Right cardiac atrium (tissue), 5 donors: ENCODE measurements at regions not wholly inside any gene's neighbourhood (a gene's known extent, or its start where the extent isn't known, plus 50 kb on each side); places are given as distances from the start of the nearest gene placed in this dataset.
A peak's percentile ranks its signal among the peaks of the same experiment; 100 is the strongest.

ENCODE experiments used
- ATAC-seq, 2 donors: fragments of 200-7000 bp; cut with Tn5 transposase; one replicate each; pipeline versions ENCODE4 v1.8.0 to v1.9.1; 2020; ENCODE audit warnings: moderate library complexity in 2 of 2, mild to moderate bottlenecking in 1 of 2
- DNase-seq, 3 donors: peaks; one replicate each; pipeline ENCODE4 v3.0.0-alpha.2; 2020
- H3K27ac ChIP-seq: one replicate; pipeline ENCODE4 v1.5.1; 2013; ENCODE audit warnings: mild to moderate bottlenecking, low read length, control low read depth, moderate library complexity
- H3K27me3 ChIP-seq: one replicate; pipeline ENCODE4 v1.6.1; 2013; ENCODE audit not compliant: control insufficient read depth, insufficient read depth
- H3K4me1 ChIP-seq: one replicate; pipeline ENCODE4 v1.6.1; 2013; ENCODE audit warnings: low read length; ENCODE audit not compliant: control insufficient read depth, insufficient read depth
- H3K4me3 ChIP-seq: one replicate; pipeline ENCODE4 v1.5.1; 2013; ENCODE audit warnings: low read length, control low read depth
- H3K9me3 ChIP-seq: one replicate; pipeline ENCODE4 v1.6.1; 2013; ENCODE audit warnings: low read length; ENCODE audit not compliant: control insufficient read depth
- WGBS: extraction: QIAGEN DNeasy Blood & Tissue Kit; methylation state at CpG from one replicate; pipeline ENCODE4 v1.1.7; 2013; 5-methylcytosine and 5-hydroxymethylcytosine counted together
- intact Hi-C, 4 donors: fragments of 100-400 bp; cut with DNase I; formaldehyde crosslinking; loops; one replicate each; pipeline versions ENCODE4 v1.11.0 to v1.14.0; 2022 to 2023
- donor health status: healthy with polysubstance abuse.
- donor health status: DM: no; HTN: yes; CAD: no.
- donor health status: DM: no; HTN: no; CAD: no.
- donor health status: DM: no; HTN: yes; CAD: no; lungs with severe emphysema.
- donor health status: DM: yes; HTN: yes; CAD: no.

- ATAC-seq (no peak), DNase-seq (no peak)
- intact Hi-C loops, result no loop called here
- no peaks in the 10 kb centered on the region for H3K27me3 ChIP-seq
- 89% methylated on average over 2 of the region's 2 CpGs for WGBS
- H3K27ac ChIP-seq, result no peak overlapping the region
- no peak overlapping the region for H3K4me3 ChIP-seq
- no peaks in the 10 kb centered on the region for H3K9me3 ChIP-seq
- no peaks in the 10 kb centered on the region for H3K4me1 ChIP-seq
Observed at GRCh38 chr18:27579364-27579763, 394.3 kb upstream of the CHST9 start.

DNA sequence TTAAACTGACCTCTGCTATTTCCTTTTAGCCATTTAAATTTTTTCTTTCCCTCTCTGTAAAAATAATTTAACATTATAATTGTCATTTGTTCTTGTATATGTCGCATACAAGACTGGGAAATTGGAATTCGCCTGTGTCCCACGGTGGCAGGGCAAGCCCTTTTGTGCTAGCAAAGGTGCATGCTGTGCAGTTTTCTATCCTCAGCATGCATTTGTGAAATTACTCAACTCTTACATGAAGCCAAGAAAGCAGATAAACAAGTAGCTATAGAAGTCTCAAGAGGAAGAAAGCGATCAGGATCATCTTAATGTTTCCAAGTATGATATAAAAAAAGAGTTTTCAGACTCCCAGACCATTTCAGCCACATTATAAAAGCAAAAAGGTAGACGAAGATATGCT, 392.6 kb upstream of the CHST9 start:
- ATAC-seq, result no peak
- no peak overlapping the region for H3K27ac ChIP-seq
- H3K4me3 ChIP-seq, result no peak overlapping the region
- no peaks in the 10 kb centered on the region for H3K27me3 ChIP-seq
- no peaks in the 10 kb centered on the region for H3K9me3 ChIP-seq
- no peaks in the 10 kb centered on the region for H3K4me1 ChIP-seq
- 49% methylated on average over 5 of the region's 5 CpGs for WGBS
- intact Hi-C loops, result no loop called here
- no peak for DNase-seq

DNA sequence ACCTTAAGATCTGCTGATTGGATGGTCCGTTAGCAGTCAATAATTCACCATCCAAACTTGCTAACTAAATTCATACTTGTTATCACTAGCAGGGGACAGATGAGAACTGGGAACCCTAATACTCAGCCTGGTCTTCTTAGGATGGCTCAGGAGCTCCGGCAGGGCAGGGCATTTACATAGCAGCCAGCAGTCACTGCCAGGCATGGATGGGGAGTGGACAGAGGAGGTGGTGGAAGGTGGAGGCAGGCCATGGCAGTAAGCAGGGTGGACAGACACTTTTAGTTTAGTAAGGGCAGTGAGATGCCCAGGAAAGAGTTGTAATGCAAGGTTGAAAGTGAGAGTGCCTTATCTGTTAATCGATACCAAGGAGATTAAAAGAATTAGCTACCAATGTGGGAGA, 392.2 kb upstream of the CHST9 start:
- no peaks in the 10 kb centered on the region for H3K27me3 ChIP-seq
- H3K27ac ChIP-seq, result no peak overlapping the region
- H3K4me1 ChIP-seq, result no peaks in the 10 kb centered on the region
- intact Hi-C loops, result no loop called here
- no peak for ATAC-seq
- no peak for DNase-seq
- H3K9me3 ChIP-seq, result no peaks in the 10 kb centered on the region
- no peak overlapping the region for H3K4me3 ChIP-seq
- 65% methylated on average over 3 of the region's 3 CpGs for WGBS

DNA sequence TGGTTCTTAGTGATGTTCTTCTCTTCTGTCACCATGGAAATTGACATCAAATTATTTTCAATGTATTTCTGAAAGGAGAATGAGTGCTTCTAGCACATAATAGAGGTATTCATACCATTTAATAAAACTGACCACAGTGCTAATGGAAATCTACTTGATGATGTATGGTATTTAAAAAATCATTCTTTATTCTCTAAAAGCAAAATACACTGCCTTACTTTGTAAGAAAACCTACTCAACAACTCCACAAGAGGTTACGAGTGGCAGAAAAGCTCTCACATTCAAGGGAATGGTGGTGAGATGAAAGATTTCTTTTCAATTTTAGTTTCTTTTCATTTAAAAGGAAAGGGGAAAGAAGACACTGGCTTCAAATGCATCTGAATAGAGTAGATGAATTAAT, 382.3 kb upstream of the CHST9 start:
- no peaks in the 10 kb centered on the region for H3K27me3 ChIP-seq
- no peak for DNase-seq
- intact Hi-C loops, result no loop called here
- 82% methylated on average over 1 of the region's 1 CpG for WGBS
- no peaks in the 10 kb centered on the region for H3K4me1 ChIP-seq
- no peak overlapping the region for H3K27ac ChIP-seq
- no peak overlapping the region for H3K4me3 ChIP-seq
- no peak for ATAC-seq
- no peaks in the 10 kb centered on the region for H3K9me3 ChIP-seq

DNA sequence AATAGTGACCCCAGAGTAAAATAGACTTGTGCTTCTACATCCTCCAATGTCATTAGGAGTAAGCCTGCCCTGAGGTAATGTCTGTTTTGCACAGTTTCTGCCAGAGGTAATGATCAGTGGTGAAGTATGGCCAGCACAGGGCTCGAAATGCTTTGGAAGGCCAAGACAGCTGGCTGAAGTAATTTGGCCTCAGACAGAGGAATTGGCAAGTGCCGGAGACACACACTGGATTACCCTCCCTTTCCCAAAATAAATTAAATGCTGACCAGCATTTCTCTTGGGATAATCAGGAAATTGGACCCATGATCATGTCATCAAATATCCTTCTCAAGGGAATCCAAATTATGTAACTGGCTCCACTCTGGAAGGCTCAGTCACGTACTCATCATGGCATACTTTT, 379.0 kb upstream of the CHST9 start:
- no peak overlapping the region for H3K4me3 ChIP-seq
- no peaks in the 10 kb centered on the region for H3K27me3 ChIP-seq
- no peaks in the 10 kb centered on the region for H3K4me1 ChIP-seq
- intact Hi-C loops, result no loop called here
- peak in 2 of 3 donors; percentile 14 to 56 for DNase-seq
- 50% methylated on average over 3 of the region's 3 CpGs for WGBS
- peak in 1 of 2 donors; percentile 60 for ATAC-seq
- H3K9me3 ChIP-seq, result no peaks in the 10 kb centered on the region
- H3K27ac ChIP-seq, result no peak overlapping the region

DNA sequence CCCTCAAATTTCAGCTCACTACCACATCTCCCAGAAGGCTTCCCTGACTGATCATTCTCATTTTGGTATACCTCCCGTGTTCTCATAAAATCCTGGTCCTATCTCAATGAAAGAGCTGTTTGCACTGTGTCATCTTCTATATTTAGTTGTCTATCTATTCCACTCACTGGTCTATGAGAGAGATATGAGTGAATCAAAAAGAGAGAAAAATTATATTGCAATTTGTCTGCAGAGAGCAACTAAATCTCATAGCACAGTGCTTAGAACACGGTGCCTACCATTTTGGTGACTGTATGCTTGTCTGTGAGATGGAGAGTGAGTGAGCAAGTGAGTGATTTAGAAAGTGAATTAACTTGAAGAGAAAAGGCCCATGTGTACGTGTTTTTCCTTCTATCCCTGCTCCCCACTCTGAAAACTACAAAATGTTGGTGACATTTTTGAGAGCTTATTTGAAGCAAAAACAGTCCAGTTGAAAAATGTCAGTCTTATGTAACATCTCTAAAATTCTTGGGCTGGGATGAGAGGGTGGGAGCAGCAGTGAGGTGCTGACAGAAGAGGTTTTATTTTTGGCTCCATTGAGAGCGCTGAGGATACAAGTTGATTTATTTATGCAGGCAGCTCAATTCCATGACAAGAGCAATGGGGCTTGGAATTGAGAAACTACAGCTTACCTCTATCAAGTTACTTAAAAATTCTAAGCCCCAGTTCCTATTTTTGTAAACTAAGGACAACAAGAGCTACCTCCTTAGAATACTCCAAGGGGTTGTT, 373.5 kb upstream of the CHST9 start:
- WGBS, result 29% methylated on average over 4 of the region's 4 CpGs
- intact Hi-C loops, result no loop called here
- ATAC-seq (peak; percentile 55 to 84), DNase-seq (no peak)
- Histone ChIP-seq H3K4me3 (no peak overlapping the region), H3K27me3 (no peaks in the 10 kb centered on the region), H3K4me1 (no peaks in the 10 kb centered on the region), H3K27ac (no peak overlapping the region), H3K9me3 (no peaks in the 10 kb centered on the region)

DNA sequence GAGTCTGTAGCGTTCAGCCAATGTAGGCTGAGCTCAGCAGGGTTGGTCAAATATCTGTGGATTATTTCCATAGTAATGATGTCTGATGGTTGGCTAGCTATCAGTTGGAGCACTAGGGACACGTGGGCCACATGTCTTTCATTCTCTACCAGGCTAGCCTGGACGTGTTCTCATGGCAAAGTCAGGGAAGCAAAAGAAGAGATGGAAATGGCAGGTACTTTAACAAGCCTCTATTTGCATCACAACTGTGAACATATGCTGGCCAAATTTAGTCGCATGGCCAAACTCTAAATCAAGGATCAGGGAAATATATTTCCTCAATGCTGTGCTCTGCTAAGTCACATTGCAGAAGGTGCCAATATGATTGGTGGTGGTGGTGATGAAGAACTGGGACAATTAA, 371.6 kb upstream of the CHST9 start:
- intact Hi-C loops, result no loop called here
- no peak overlapping the region for H3K27ac ChIP-seq
- DNase-seq, result no peak
- H3K4me3 ChIP-seq, result no peak overlapping the region
- H3K9me3 ChIP-seq, result no peaks in the 10 kb centered on the region
- ATAC-seq, result no peak
- H3K4me1 ChIP-seq, result no peaks in the 10 kb centered on the region
- 73% methylated on average over 4 of the region's 4 CpGs for WGBS
- no peaks in the 10 kb centered on the region for H3K27me3 ChIP-seq

DNA sequence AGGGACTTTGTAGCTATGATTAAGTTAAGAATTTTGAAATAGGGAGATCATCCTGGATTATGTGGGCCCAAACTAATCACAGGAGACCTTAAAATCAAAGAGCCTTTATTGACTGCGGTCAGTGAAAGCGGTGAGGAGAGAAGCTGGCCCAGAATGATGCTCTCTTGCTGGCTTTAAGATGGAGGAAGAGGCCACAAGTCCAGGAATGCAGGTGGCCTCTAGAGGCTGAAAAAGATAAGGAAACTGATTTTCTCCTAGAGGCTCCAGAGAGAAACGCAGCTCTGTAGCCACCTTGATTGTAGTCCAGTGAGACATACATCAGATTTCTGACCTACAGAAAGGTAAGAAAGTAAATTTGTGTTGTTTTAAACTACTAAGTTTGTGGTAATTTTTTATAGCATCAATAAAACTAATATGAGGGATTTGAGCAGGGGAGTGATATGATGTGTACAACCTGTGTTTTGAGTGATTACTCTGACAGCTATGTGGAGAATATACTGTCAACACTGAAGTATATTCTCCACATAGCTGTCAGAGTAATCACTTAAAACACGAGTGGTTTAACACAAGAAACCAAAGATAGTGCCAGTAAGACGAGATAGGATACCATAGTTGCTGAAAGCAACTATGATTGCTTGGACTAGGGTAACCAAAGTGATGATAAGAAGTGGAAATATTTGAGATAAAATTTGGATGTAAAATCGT, 364.4 kb upstream of the CHST9 start:
- H3K9me3 ChIP-seq, result no peaks in the 10 kb centered on the region
- intact Hi-C loops, result no loop called here
- ATAC-seq, result no peak
- no peaks in the 10 kb centered on the region for H3K4me1 ChIP-seq
- no peak for DNase-seq
- H3K27ac ChIP-seq, result no peak overlapping the region
- H3K4me3 ChIP-seq, result no peak overlapping the region
- WGBS, result 47% methylated on average over 6 of the region's 6 CpGs
- no peaks in the 10 kb centered on the region for H3K27me3 ChIP-seq

DNA sequence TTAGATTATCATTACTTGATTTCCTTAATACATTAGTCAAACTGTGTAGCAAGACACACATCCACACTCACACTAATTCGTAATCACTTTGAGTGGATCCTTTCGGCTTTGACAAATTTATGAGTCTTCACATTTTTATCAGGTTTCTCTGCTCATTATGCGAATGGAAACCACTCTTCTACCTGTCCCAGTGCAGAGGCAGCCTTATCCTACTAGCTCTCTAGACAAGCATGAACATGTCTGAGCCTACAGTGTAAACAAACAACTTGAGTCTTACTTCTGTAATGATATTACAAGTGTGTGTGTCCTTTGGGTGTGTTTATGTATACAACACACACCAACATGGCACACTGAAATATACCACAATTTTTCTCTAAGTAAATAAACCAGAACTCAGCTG, 361.9 kb upstream of the CHST9 start:
- 87% methylated on average over 3 of the region's 3 CpGs for WGBS
- no peak overlapping the region for H3K27ac ChIP-seq
- no peak overlapping the region for H3K4me3 ChIP-seq
- DNase-seq (no peak), ATAC-seq (no peak)
- no peaks in the 10 kb centered on the region for H3K4me1 ChIP-seq
- H3K9me3 ChIP-seq, result no peaks in the 10 kb centered on the region
- no peaks in the 10 kb centered on the region for H3K27me3 ChIP-seq
- intact Hi-C loops, result no loop called here

GRCh38 chr18:27544206-27544605, 359.1 kb upstream of the CHST9 start:
- Histone ChIP-seq H3K27ac (no peak overlapping the region), H3K4me1 (no peaks in the 10 kb centered on the region), H3K4me3 (no peak overlapping the region), H3K9me3 (no peaks in the 10 kb centered on the region), H3K27me3 (no peaks in the 10 kb centered on the region)
- ATAC-seq, result no peak
- DNase-seq, result no peak
- intact Hi-C loops, result no loop called here

- WGBS, result 72% methylated on average over 3 of the region's 3 CpGs
- ATAC-seq (no peak), DNase-seq (no peak)
- H3K4me1 ChIP-seq, result no peaks in the 10 kb centered on the region
- intact Hi-C loops, result no loop called here
- H3K4me3 ChIP-seq, result no peak overlapping the region
- H3K27ac ChIP-seq, result no peak overlapping the region
- no peaks in the 10 kb centered on the region for H3K9me3 ChIP-seq
- H3K27me3 ChIP-seq, result no peaks in the 10 kb centered on the region
Observed at GRCh38 chr18:27541293-27541692, 356.2 kb upstream of the CHST9 start.
